ENCODE measurements at regions not wholly inside any gene's neighbourhood (a gene's known extent, or its start where the extent isn't known, plus 50 kb on each side); places are given as distances from the start of the nearest gene placed in this dataset.
"Not testable (repeated sequence)": the region's sequence is repeated elsewhere in the genome, so short reads cannot be mapped to it uniquely, and the experiment has no call there.

DNA sequence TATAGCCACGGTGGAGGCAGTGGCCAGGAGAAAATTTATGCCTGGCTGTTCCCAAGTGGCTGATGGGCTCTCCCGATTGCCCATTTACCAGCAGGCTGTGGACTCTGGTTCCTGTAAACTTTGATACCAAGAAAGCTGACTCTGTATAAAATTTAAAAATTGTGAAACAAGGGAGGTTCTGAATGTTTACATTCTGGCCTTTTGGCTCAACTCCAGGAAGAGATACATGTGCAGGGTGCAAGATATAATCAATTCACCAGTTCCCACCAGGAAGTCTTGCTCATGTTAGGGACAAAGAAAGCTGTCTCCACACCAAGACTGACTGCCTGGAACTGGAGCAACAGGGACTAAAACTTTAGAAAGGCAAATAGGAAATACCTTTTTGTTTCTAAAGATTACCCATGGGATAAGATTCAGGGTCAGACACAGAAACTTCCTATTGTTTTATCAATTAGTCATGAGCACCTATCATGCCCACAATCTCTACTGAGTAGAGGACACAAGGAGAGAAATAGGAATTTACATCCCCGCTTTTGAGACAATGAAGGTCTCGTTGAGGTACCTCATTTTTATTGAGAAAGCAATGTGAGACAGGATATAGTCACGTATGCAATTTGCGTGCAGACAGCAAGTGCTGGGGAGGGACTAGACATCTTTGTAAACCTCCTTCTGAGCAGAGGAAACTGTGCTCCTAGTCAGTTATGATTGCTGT, 123.5 kb downstream of the LIPG start:
- CTCF ChIA-PET = no interaction called here
- no peaks in the 10 kb centered on the region for H4K20me1 ChIP-seq (ENCODE audit: insufficient read depth)
- H3K4me2 ChIP-seq (ENCODE audit: low read length) = no peak overlapping the region
- peaks cover 0 to 4% of the 10 kb centered on the region in 2 experiments; a peak in 1 of 4 replicates for H3K4me1 ChIP-seq (ENCODE audit: control insufficient read depth in 1 of 2, insufficient read depth in 2 of 2, low read length in 2 of 2)
- H3K36me3 ChIP-seq (ENCODE audit: control insufficient read depth in 1 of 2, insufficient read depth in 2 of 2, low read length in 2 of 2) = no peaks in the 10 kb centered on the region
- RAD21 ChIA-PET (ENCODE audit: low non-redundant PET in 1 of 2, low total read pairs in 2 of 2, uncharacterized antibody in 2 of 2, unreplicated experiment in 2 of 2) = no interaction called here
- no peaks in the 10 kb centered on the region for H3K9me2 ChIP-seq (ENCODE audit: insufficient read depth)
- H3K4me3 ChIP-seq (replicated peaks in 1 of 2; ENCODE audit: low read depth in 1 of 2, low read length in 2 of 2) = no peak overlapping the region
- ATAC-seq (no peak), DNase-seq (ENCODE audit: low read depth, low spot score) (no peak)
- no peak overlapping the region for H2AFZ ChIP-seq (ENCODE audit: low read depth, low read length, poor library complexity, severe bottlenecking)
- BruUV-seq (replicated peaks) = no TSS peak
- no peaks in the 10 kb centered on the region for H3K9me3 ChIP-seq (ENCODE audit: control insufficient read depth in 1 of 2, insufficient read depth in 1 of 2, low read depth in 1 of 2, low read length in 2 of 2)
- H3K27ac ChIP-seq (ENCODE audit: low read depth, low read length) = no peak overlapping the region
- POLR2A ChIA-PET = no interaction called here
- no peak overlapping the region for H3K9ac ChIP-seq (ENCODE audit: low read length)
- H3K27me3 ChIP-seq (ENCODE audit: insufficient read depth, low read length) = no peaks in the 10 kb centered on the region
- no peak for TF ChIP-seq CBX3 (IDR thresholded peaks at IDR 0.05; ENCODE audit: low read depth)
- no peak for TF ChIP-seq SIN3A (IDR thresholded peaks at IDR 0.05; ENCODE audit: low read depth)
- TF ChIP-seq YY1 (IDR thresholded peaks at IDR 0.05; ENCODE audit: extremely low read depth, insufficient replicate concordance, low read depth, low read length) = no peak
- no peak for TF ChIP-seq EZH2phosphoT487 (IDR thresholded peaks at IDR 0.05; ENCODE audit: borderline replicate concordance)
- TF ChIP-seq, protein P1, sequence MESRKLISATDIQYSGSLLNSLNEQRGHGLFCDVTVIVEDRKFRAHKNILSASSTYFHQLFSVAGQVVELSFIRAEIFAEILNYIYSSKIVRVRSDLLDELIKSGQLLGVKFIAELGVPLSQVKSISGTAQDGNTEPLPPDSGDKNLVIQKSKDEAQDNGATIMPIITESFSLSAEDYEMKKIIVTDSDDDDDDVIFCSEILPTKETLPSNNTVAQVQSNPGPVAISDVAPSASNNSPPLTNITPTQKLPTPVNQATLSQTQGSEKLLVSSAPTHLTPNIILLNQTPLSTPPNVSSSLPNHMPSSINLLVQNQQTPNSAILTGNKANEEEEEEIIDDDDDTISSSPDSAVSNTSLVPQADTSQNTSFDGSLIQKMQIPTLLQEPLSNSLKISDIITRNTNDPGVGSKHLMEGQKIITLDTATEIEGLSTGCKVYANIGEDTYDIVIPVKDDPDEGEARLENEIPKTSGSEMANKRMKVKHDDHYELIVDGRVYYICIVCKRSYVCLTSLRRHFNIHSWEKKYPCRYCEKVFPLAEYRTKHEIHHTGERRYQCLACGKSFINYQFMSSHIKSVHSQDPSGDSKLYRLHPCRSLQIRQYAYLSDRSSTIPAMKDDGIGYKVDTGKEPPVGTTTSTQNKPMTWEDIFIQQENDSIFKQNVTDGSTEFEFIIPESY (IDR thresholded peaks at IDR 0.05; ENCODE audit: extremely low read depth, insufficient replicate concordance, low read length) = no peak
- TF ChIP-seq POLR2A (IDR thresholded peaks at IDR 0.05; ENCODE audit: borderline replicate concordance, extremely low read depth, insufficient read depth, insufficient read length) = no peak
- TF ChIP-seq, protein P2, sequence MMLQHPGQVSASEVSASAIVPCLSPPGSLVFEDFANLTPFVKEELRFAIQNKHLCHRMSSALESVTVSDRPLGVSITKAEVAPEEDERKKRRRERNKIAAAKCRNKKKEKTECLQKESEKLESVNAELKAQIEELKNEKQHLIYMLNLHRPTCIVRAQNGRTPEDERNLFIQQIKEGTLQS (IDR thresholded peaks at IDR 0.05) = no peak
- TF ChIP-seq EGR1 (IDR thresholded peaks at IDR 0.05; ENCODE audit: low read depth) = no peak
- no peak for TF ChIP-seq FOSL1 (IDR thresholded peaks at IDR 0.05; ENCODE audit: low read depth)
- no peak for TF ChIP-seq CEBPB (IDR thresholded peaks at IDR 0.05; ENCODE audit: low read depth)
- TF ChIP-seq ELF1 (IDR thresholded peaks at IDR 0.05; ENCODE audit: borderline replicate concordance, low read depth) = no peak
- no peak for TF ChIP-seq TCF7L2 (IDR thresholded peaks at IDR 0.05; ENCODE audit: borderline replicate concordance, extremely low read depth, insufficient read depth, insufficient read length)
- no peak for TF ChIP-seq RAD21 (IDR thresholded peaks at IDR 0.05; ENCODE audit: low read depth)
- no peak for TF ChIP-seq SRF (IDR thresholded peaks at IDR 0.05; ENCODE audit: low read depth)
- TF ChIP-seq ZFX (IDR thresholded peaks at IDR 0.05) = no peak
- no peak for TF ChIP-seq JUND (IDR thresholded peaks at IDR 0.05)
- TF ChIP-seq CTCF (IDR thresholded peaks at IDR 0.05 in 2 of 3, conservative IDR thresholded peaks at IDR 0.05 in 1 of 3; ENCODE audit: borderline replicate concordance in 1 of 3, insufficient read depth in 1 of 3, low read depth in 2 of 3, low read length in 2 of 3) = no peak
- intact Hi-C loops (cut with micrococcal nuclease) = no loop called here
- H3K79me2 ChIP-seq (ENCODE audit: insufficient read depth, low read length) = no peaks in the 10 kb centered on the region

- ATAC-seq; POLR2A ChIA-PET; DNase-seq (ENCODE audit: low read depth, low spot score); H2AFZ ChIP-seq (ENCODE audit: low read depth, low read length, poor library complexity, severe bottlenecking); H3K9ac ChIP-seq (ENCODE audit: low read length); intact Hi-C loops (cut with micrococcal nuclease); H3K27me3 ChIP-seq (ENCODE audit: insufficient read depth, low read length); H4K20me1 ChIP-seq (ENCODE audit: insufficient read depth); BruUV-seq (replicated peaks); H3K36me3 ChIP-seq (ENCODE audit: control insufficient read depth in 1 of 2, insufficient read depth in 2 of 2, low read length in 2 of 2); H3K79me2 ChIP-seq (ENCODE audit: insufficient read depth, low read length); H3K9me3 ChIP-seq (ENCODE audit: control insufficient read depth in 1 of 2, insufficient read depth in 1 of 2, low read depth in 1 of 2, low read length in 2 of 2); H3K4me3 ChIP-seq (replicated peaks in 1 of 2; ENCODE audit: low read depth in 1 of 2, low read length in 2 of 2); CTCF ChIA-PET; H3K4me2 ChIP-seq (ENCODE audit: low read length); H3K9me2 ChIP-seq (ENCODE audit: insufficient read depth); H3K27ac ChIP-seq (ENCODE audit: low read depth, low read length); H3K4me1 ChIP-seq (ENCODE audit: control insufficient read depth in 1 of 2, insufficient read depth in 2 of 2, low read length in 2 of 2); RAD21 ChIA-PET (ENCODE audit: low non-redundant PET in 1 of 2, low total read pairs in 2 of 2, uncharacterized antibody in 2 of 2, unreplicated experiment in 2 of 2): not testable (repeated sequence)
Measured at GRCh38 chr18:49682803-49683190, 120.9 kb downstream of the LIPG start.
